Fibroblast of skin of scalp (primary cell): ENCODE measurements at regions not wholly inside any gene's neighbourhood (a gene's known extent, or its start where the extent isn't known, plus 50 kb on each side); places are given as distances from the start of the nearest gene placed in this dataset.
"Not testable (repeated sequence)": the region's sequence is repeated elsewhere in the genome, so short reads cannot be mapped to it uniquely, and the experiment has no call there.

Source experiments
- DNase-seq: peaks from one replicate; pipeline ENCODE4 v3.0.0-alpha.2; 2013

DNA sequence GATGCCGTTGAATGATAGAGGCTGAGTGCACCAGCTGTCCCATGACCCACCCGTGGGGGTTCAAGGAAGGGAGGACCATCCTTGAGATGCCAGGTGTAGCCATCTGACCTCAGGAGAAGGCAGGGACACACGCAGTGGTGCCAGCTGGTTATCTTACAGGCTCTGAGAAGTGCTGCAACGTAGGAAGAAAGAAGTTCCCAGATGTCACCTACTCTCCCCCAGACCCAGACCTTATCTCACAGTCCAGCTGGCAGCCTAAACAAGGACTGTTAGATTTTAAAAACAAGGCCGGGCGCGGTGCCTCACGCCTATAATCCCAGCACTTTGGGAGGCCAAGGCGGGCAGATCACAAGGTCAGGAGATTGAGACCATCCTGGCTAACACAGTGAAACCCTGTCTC lies 1307.6 kb downstream of the TBC1D22A start:
- no peak for DNase-seq

GRCh38 chr22:48069256-48069655 lies 1306.8 kb downstream of the TBC1D22A start:
- no peak for DNase-seq

DNA sequence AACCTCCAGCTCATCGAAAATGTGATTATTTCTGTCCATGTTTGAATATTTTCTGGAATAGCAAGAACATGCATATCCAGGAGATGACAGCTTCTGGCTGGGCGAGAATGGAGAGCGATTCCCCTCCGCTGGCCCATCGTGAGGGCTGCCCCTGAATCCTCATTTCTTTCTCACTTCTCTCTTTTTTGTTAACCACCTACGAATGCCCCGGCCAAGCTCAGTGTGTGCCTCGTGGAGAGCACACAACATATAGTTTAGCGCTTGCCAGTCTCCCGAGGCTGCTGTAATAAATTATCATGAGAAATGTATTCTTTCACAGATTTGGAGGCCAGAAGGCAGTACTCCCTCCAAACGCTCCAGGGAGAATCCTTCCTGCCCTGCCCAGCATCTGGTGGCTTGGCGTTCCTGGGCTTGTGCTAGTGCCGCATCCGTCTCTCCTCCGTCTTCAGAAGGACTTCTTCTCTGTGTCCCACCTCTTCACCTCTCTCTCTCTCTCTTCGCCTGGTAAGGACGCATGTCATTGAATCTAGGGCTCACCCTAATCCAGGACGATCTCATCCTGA lies 1306.0 kb downstream of the TBC1D22A start:
- DNase-seq = no peak

GRCh38 chr22:48065892-48066291 lies 1303.4 kb downstream of the TBC1D22A start:
- DNase-seq = no peak

- DNase-seq = no peak
Measured at GRCh38 chr22:48061726-48062125, 1299.3 kb downstream of the TBC1D22A start.

DNA sequence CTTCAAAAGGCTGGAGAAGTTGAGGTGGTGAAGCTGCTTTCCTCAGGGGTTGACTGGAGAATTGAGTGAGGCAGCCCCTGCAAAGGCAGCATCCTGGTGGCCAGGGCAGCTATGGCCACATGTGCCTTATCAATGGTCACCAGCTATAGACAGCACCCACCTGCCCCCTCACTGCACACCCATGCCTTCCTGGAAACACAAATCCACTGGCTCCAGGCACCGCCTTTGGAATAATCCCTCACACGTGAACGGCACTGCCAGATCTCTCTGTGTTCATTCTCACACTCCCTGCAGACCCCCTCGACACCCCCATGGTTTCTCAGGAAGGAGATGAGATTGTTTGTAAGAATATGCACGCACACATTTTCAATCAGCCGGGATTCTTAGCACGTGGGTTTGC lies 1297.8 kb downstream of the TBC1D22A start:
- DNase-seq = no peak

DNA sequence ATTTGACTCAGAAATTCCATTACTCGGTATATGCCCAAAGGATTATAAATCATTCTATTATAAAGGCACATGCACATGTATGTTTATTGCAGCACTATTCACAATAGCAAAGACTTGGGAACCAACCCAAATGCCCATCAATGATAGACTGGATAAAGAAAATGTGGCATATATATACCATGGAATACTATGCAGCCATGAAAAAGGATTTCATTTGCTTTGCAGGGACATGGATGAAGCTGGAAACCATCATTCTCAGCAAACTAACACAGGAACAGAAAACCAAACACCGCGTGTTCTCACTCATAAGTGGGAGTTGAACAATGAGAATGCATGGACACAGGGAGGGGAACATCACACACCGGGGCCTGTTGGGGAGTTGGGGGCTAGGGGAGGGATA lies 1297.1 kb downstream of the TBC1D22A start:
- not testable (repeated sequence) for DNase-seq

DNA sequence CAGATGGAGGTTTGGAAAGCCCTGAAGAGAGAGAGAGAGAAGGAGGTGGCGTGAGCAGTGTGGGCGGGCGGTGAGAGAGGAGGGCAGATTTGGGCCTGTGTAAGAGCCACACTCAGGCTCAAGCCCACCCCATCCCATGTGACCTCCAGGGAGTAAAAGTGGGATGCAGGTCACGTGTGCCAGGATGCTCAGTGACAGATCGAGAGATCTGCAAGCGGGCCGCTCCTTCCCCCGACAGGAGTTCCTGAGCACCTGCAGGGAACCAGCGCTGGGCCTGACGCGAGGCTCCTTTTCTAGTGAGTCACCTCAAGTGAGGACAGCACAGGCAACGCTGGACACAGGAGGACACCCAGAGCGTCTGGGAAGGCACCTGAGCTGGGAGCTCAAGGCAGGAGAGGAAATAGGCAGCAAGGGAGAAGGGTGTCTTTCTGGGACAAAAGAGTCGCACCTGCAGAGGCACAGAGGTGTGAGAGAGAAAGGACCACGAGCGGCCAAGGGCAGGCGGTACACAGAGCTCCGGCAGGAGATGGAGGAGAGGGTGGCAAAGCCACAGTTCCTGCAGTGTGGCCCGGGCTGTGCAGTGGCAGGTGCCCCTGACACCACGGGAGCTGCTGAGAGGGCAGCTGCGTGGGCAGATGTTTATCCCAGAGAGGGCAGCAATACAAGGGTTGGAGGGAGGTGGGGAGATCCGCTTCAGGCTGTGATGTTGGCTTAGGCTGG lies 1294.8 kb downstream of the TBC1D22A start:
- no peak for DNase-seq

DNA sequence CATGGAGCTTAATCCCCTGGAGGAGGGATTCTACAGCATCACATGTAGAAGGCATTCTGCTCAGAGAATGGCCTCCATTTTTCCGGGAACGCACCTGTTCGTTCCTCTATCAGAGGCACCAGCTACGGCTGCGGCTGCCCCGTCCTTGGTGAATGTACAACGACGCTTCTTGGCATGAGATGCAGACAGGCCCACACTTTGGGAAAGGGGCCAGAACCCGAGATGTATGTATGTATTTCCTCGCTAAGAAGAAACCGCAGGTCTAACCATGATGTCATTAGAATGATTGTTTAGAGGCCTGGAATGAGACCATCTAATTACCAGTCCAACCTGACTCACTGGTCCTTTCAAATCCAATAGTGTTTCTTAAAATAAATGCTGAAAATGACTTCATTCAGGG lies 1293.4 kb downstream of the TBC1D22A start:
- DNase-seq = no peak

GRCh38 chr22:48055185-48055584 lies 1292.7 kb downstream of the TBC1D22A start:
- DNase-seq = no peak

GRCh38 chr22:48054596-48054995 lies 1292.1 kb downstream of the TBC1D22A start:
- no peak for DNase-seq

GRCh38 chr22:48053973-48054372 lies 1291.5 kb downstream of the TBC1D22A start:
- no peak for DNase-seq

GRCh38 chr22:48053486-48053885 lies 1291.0 kb downstream of the TBC1D22A start:
- no peak for DNase-seq

DNA sequence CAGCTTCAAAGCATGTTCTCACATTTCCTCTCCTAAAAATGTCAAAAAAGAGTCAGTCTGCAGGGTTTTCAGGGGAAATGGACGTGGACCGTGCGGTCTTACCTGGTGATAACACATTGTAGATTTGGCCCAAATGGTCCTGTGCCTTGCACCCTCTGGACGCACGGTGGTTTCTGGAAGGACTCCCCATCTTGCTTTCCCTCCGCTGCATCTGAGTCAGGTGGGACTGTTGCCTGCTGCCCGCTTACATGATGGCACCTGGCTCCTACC lies 1290.1 kb downstream of the TBC1D22A start:
- no peak for DNase-seq

- DNase-seq = no peak
Measured at GRCh38 chr22:48051796-48052620, 1289.6 kb downstream of the TBC1D22A start.

DNA sequence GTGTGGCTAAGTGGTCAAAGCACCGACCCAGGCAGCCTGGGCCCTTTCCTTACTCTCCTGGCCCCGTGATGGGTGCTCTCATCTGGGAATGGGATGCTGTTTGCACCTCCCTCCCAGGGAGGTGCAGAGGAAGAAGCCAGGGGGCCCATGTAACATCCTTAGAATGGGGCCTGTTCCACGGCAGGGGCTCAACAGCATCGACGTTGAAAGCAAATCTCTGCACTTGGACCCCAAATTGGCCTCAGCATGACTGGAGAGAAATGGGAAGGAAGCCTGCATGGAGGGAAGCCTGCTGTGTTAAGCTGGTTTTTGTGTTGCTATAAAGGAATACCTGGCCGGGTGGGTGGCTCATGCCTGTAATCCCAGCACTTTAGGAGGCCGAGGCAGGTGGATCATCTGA lies 1288.4 kb downstream of the TBC1D22A start:
- no peak for DNase-seq

DNA sequence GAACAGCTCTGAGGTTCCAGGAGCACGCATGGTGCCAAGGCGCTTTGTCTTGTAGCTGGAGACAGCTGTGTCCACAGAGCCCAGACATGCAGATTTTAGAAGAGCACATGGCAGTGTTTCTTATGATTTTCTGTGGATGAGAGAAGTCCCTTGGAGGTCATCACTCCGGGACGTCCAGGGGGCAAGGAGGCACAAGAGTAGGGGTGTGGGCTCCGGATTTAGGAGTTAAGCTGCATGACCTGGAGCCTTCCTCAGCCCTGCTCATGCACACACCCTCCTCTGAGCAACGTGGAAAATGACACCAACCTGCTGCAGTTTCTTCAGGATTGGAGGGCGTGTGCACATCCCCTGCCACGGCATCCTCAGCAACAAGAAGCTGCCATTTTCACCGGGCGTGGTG lies 1286.7 kb downstream of the TBC1D22A start:
- no peak for DNase-seq

- DNase-seq = no peak
Measured at GRCh38 chr22:48047722-48048500, 1285.5 kb downstream of the TBC1D22A start.

- DNase-seq = no peak
Measured at GRCh38 chr22:48045369-48045768, 1282.9 kb downstream of the TBC1D22A start.

DNA sequence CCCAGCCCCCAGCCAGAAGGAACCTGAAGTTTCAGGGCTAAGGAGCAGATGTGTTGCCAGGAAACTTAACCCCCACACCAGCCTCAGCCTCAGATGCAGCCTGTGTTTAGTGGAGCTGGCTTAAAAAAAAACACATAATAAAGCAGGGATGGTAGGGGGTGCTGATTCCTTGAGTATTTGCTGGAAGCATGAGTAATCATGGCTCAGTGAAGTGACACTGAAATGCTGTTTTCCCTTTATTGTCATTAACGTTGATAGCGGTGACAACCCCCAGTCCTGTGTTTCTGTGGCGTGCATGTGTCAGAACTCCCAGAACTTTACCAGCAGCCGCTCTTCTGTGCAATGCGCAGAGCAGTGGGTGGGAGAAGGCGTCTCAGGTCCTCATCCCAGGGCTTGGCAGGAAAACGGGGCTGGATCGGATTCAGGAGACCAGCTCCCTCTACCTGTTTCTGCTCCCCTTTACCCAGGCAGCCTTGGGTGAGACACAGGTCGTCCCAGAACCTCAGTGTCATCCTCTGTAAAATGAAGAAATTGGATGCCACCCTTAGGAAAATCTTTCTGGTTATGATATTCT lies 1282.1 kb downstream of the TBC1D22A start:
- DNase-seq = no peak

DNA sequence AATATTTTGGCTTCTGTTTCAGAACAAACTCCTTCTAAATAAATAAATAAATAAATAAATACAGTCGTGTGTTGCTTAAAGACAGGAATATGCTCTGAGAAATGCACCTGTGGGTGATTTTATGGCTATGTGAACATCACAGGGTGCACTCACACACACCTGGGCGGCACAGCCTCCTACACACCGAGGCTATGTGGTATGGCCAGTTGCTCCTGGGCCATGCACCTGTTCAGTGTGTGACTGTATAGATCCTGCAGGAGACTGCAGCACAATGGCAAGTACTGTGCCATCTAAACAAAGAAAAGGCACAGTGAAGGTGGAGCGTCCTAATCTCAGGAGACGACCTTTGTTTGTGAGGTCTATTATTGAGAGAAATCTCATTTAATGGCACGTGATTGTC lies 1281.1 kb downstream of the TBC1D22A start:
- DNase-seq = no peak

DNA sequence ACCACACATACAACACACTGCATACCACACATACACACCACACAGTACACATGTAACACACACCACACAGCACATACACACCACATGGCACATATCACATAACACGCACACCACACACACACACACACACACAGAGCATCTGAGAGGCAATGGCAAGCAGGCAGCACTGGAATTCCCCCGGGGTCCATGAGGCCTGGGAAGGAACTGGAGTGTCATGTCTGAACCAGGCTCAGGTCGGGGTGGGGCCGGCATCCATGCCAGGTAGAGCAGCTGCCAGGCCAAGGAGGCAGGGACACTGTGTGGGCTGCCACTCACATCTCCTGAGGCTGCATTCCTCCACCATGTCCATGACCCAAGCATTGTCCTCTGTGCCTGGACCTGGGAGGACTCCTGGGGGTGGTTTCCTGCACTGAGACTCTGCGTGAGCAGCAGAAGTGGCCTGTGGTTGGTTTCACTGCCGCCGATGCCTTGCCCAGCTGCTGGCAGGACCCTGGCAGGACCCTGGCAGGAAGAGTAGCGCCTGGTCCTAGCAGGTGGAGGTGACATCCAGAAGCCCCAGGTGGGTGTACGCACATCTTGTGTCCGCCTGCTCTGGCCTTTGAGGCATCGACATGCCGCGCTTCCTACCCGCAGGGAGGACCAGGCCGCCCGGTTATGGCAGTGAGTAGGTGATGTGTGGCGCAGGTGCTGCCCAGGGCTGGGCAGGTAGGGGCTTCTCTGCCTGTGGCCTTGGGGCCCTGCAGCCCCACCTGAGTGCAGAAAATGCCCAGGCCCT lies 1280.4 kb downstream of the TBC1D22A start:
- no peak for DNase-seq
